CD1c-positive myeloid dendritic cell (primary cell): ENCODE measurements at regions not wholly inside any gene's neighbourhood (a gene's known extent, or its start where the extent isn't known, plus 50 kb on each side); places are given as distances from the start of the nearest gene placed in this dataset.
"Not testable (repeated sequence)": the region's sequence is repeated elsewhere in the genome, so short reads cannot be mapped to it uniquely, and the experiment has no call there.

Experiments
- DNase-seq: peaks from one replicate; pipeline ENCODE4 v3.0.0-alpha.2; 2016; ENCODE audit errors: extremely low spot score

DNA sequence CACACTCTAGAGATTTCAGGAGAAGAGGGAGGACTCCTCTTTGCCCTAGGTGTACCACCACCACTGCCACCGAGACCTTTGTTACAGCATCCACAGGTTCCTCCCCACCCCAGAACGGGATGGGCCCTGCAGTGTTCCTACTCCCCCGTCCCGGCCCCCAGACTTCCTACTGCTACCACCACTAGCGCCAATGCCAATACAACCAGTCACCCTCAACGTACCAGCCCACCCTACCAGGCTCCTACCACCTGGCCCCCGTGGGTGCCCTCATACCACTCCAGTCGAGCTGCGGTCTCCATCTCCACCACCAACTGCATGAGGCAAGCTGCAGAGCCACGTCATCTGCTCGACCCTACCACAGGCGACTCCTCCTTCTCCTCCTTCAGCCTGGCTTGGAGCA, 437.1 kb upstream of the ZNF337 start:
- not testable (repeated sequence) for DNase-seq

DNA sequence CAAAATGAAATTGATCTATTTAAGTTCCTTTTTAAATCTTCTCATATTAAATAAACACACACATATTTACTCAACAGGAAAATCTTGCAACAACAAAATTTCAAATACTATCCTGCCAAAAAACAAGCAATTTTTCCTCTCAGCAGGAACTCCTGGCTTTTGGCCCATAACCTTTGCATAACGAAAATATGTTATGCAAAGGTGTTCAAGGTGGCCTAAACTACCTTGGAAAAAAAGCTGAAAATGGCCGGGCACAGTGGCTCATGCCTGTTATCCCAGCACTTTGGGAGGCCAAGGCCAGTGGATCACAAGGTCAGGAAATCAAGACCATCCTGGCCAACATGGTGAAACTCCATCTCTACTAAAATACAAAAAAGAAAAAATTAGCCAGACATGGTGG, 424.3 kb upstream of the ZNF337 start:
- DNase-seq: not testable (repeated sequence)

DNA sequence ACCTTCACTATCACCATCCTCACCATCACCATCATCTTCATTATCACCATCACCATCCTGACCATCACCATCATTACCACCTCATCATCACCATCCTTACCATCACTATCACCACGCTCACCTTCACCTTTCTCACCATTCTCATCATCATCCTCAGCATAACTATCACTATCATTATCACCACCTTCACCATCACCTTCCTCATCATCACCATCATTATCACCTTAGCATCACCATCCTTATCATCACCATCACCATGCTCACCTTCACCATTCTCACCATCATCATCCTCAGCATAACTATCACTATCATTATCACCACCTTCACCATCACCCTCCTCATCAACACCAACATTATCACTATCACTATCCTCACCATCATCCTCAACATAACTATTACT, 397.8 kb upstream of the ZNF337 start:
- not testable (repeated sequence) for DNase-seq

DNA sequence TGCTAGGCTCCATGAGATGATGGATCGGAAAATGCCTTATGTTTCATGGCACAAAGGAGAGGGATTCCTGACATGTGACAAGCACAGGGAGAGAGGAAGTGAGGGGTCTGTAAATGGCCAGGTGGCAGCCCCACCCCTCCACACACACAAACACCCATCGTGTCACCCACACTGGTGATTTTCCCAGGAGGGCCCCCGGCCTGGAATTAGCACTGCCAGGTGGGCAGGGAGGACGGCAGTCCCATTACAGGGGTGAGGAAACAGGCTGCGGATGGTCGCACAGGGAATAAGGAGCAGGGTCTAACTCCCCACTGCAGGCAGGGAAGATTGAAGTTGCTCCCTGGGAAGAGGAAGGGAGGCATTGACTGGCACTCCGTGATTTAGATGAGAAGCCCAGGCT, 395.3 kb upstream of the ZNF337 start:
- DNase-seq: not testable (repeated sequence)

DNA sequence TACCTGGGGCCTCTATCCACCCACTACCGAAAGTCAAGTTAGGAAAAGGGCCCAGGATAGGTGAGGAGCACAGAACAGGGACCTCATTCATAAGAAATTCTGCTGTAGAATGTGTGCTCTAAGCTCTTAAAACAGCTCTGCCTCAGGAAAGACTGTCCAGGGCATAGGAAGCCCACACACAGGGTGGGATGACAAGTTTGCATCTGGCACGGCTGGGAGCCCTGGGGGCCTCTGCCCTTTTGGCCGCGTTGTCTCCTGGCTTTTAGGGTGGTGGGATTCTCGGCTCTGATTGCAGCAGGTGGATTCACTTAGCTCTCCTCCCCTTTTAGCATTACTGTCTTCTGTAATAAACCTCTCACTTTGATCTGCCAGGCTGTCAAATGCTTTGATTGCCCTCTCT, 389.5 kb upstream of the ZNF337 start:
- DNase-seq: not testable (repeated sequence)

DNA sequence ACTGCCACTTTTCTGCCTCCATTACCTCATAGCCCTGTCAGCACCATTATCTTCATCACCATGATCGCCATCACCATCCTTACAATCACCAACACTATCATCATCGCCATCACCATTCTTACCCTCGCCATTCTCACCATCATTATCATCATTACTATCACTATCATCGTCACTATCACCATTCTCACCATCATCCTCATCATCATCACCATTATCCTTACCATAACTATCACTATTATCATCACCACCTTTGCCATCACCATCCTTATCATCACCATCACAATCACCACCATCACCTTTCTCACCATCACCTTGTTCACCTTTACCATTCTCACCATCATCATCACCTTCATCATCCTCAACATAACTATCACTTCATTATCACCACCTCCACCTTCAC, 377.3 kb upstream of the ZNF337 start:
- not testable (repeated sequence) for DNase-seq

DNA sequence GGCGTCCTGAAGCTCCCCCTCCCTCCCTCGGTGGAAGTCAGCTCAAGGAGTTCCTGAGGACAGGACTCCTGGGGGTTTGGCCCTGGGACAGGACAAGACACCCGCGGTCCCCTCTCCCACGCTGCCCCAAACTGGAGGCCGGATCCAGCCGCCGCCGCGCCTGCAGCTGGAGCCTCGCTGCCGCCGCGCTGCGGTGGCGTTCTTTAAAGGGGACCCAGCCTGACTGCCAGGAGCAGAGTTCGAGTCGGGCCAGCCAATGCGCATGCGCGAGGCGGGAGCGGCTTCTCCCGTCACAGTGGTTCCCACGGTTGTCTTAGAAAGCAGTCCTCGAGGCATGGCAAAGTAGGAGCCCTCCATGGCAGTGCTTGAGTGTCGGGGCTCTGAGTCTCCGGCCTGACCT, 362.7 kb upstream of the ZNF337 start:
- not testable (repeated sequence) for DNase-seq

DNA sequence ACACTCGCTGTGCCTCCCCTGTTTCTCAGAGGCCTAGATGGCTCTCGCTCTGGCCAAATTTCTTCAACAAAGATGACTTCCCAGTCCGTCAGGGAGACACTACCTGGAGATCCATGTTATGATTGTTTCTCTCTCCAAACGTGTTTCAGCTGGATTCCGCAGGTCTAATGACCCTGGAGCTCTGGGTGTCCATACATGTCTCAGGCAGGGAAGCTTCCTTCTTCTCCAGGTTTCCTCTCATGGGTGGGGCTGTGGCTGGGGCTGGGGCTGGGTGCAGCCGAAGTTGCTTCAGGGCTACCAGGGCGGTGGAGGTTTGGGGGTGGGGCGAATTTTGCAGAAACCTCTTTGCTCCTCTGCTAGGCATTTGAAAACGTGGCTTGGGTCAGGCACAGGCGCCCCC, 361.8 kb upstream of the ZNF337 start:
- DNase-seq: not testable (repeated sequence)

DNA sequence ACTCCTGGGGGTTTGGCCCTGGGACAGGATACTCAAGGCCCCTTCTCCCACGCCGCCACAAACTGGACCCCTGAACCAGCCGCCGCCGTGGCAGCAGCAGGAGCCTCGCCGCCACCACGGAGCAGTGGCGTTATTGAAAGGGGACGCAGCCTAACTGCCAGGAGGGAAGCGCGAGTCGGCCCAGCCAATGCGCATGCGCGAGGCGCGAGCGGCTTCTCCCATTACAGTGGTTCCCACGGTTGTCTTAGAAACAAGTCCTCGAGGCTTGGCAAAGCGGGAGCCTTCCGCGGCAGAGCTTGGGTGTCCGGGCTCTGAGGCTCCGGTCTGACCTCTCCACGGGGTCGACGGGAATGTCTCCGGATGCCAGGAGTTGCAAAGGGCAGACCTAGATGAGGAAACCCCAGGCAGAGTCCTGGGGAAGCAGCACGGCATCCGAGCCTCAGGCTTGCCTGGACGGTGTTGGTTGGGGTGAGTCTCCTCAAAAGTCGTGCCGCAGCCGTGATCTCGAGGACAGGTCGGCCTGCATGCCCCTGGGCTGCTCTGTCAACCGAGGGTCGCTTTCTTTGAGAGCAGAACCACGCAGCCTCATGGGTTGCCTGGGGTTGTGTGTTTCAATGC, 360.6 kb upstream of the ZNF337 start:
- not testable (repeated sequence) for DNase-seq

DNA sequence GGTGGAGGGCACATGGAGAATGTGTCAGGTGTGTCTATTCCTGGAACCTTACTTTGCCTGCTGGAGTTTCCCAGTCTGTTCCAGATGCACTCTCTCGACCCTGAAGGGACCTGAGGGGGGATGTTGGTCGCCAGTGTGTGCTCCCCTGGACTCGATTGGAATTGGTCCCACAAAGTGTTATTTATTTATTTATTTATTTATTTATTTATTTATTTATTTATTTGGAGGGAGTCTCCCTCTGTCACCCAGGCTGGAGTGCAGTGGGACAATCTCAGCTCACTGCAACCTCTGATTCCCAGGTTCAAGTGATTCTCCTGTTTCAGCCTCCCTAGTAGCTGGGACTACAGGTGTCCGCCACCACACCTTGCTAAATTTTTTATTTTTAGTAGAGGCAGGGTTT, 329.1 kb upstream of the ZNF337 start:
- DNase-seq: not testable (repeated sequence)

DNA sequence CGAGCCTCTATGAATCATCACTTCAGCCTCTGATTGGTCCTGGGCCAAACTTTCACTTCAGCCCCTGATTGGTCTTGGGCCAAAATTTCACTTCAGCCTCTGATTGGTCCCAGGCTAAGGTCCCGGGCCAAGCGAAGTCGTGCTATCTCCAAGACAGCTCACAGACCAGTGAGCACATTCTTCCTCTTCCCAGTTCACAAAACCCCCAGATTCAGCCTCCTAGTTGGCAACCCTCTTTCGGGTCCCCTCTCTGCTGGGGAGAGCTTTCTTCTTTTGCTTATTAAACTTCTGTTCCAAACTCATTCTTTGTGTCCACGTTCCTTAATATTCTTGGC, 314.3 kb upstream of the ZNF337 start:
- not testable (repeated sequence) for DNase-seq

DNA sequence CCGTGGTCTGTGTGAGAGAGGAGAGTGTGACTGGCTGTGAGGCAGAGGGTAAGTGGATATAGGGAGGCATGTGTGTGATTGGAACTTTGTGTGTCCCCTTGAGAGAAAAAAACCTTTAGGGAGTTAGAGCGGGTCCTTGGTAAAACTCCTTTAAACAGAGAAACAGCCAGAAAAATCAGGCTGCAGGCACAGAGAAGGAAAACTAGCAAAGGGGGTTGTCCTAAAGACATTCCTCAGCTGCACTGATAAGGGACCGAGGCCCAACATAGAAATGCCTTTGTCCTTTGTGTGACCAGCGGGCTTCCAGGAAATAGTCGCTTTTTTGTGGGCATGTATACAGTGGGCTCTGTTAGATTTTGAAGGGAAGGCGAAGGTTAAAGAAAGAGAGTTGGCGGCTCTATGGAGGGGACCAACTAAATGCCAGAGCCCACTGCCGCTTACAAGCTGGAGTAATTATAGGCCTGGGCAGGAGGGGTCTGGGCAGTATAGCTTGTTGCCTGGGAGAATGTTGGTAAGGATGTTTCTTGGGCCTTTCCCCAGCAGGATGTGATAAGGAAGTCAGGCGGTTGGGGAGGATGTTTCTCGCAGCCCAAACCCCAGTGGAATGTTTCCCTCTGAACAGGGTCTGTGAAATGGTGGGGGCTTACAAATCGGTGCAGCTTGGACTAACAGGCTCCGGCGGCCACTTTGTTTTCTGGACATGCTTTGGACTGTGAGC, 313.7 kb upstream of the ZNF337 start:
- DNase-seq: not testable (repeated sequence)

DNA sequence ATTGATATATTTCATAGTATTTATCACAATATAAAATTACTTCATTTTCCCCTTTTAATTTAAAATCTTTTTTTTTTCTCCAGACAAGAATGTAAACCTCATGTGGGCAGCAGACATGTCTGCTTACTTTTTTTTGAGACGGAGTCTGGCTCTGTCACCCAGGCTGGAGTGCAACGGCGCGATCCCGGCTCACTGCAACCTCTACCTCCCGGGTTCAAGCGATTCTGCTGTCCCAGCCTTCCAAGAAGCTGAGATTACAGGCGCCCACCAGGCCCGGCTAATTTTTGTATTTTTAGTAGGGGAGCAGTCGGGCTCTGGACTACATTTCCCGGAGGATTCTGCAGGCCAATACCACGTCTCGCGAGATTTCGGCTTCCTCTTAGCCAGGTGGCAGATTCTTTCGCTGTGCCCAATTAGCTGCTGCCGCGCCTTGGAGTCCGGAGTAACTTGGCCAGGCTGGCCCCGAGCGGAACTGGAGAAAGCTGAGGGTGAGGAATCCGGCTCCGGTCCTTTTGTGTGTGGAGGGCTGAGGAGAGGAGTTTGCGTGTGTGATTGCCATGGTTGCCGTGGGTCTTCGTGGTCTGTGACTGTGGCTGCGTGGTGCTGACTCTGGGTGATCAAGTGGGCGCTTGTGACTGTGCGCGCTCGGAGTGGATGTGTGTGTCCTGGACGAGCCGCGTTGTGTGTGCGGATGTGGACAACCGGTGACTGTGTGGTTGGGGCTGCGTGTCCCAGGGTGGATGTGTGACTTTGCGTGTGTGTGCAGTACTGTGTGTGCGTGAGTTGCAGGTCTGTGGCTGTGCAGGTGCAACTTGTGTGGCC, 313.0 kb upstream of the ZNF337 start:
- peak; percentile 85 for DNase-seq

DNA sequence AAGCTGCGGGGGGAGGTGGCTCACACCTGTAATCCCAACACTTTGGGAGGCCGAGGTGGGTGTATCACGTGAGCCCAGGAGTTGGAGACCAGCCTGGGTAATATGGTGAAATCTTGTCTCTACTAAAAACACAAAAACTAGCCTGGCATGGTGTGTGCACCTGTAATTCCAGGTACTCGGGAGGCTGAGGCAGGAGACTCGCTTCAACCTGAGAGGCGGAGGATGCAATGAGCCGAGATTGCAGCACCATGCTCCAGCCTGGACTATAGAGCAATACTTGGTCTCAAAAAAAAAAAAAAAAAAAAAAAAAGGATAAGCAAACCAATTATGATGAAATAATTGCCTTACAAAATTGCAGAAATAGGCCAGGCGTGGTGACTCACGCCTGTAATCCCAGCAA, 311.4 kb upstream of the ZNF337 start:
- DNase-seq: not testable (repeated sequence)

DNA sequence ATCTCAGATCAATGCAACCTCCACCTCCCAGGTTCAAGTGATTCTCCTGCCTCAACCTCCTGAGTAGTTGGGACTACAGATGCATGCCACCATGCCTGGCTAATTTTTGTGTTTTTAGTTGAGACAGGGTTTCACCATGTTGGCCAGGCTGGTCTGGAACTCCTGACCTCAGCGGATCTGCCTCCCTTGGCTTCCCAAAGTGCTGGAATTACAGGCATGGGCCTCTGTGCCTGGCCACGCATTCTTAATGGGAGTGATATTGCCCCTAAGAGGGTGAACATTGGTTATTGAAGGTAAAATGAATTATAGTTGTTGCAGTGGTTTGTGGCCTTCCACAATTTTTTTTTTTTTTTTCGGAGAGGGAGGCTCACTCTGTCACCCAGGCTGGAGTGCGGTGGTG, 309.5 kb upstream of the ZNF337 start:
- not testable (repeated sequence) for DNase-seq

DNA sequence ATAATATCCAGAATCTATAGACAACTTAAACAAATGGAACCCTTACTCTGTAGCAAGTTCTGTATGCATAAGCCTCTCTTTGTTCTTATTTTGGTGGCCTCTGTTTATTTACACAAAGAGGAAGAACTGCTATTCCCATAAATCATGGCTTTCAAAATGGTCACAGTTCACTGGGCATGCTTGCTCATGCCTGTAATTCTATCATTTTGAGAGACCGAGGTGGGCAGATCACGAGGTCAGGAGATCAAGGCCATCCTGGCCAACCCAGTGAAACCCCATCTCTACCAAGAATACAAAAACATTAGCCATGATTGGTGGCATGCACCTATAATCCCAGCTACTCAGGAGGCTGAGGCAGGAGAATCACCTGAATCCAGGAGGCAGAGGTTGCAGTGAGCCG, 307.3 kb upstream of the ZNF337 start:
- not testable (repeated sequence) for DNase-seq

DNA sequence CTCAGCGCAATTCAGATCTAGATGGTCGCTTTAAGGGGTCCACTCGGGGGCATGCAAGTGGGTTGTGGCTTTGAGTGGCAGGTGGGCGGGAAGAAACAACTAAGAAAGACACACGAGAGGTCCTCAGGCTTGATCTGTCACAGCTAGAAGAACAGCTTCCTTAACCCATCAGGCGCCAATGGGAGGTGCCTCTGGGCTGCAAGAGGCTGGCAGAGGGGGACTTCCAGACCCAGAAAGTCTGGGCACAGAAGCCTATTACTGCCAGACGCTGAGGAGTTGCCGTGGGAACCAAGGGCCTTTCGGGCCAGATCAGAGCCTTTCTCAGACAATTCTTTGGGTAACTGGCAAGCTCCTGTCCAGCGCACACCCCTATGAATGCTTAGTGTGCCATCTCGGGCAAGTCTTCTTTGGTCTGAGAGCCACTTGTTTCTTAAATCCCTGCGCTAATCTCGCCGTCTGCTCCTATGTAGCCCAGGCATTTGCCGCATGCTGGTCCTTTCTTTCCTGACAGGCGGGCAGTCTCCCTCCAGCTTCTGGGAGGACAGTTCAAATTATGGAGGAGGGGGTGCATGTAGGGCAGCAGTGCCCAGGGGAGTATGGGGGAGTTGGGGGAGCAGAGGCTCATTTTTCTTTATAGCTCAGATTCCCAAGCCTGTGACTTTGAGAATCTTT, 300.9 kb upstream of the ZNF337 start:
- DNase-seq: not testable (repeated sequence)

DNA sequence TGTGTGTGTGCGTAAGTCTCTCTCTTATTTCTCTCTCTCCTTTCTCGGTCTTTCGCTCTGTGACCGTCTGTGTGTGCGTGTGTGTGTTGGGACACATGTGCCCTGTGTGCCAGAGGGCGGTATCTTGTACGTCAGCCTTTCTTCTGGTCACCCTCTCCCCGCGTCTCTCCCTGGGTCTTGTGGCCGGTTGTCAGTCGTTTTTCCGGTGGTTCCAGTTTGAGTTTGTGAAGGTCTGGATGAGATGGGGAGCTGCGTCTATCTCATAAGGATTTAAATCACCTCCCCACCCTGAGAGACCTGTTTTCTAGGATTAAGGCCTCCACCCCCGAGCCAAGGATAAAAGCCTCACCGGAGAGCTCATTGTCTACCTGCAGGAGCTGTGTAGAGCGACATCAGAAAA, 295.5 kb upstream of the ZNF337 start:
- DNase-seq: no peak

DNA sequence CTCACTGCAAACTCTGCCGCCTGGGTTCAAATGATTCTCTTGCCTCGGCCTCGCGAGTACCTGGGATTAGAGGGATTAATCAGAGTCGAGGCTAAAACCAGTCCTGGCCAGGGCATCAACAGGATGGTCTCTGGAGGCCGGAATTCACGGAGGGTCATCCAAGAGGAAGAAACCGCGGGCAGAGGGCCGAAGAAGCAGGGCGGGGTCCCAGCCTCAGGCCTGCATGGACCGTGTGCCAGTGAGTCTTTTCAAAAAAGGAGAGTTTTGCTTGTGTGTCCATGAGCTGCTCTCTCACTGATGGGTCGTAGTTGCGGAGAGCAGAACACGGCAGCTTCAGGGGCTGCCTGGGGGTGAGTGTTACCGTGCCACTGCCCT, 295.1 kb upstream of the ZNF337 start:
- DNase-seq: no peak

DNA sequence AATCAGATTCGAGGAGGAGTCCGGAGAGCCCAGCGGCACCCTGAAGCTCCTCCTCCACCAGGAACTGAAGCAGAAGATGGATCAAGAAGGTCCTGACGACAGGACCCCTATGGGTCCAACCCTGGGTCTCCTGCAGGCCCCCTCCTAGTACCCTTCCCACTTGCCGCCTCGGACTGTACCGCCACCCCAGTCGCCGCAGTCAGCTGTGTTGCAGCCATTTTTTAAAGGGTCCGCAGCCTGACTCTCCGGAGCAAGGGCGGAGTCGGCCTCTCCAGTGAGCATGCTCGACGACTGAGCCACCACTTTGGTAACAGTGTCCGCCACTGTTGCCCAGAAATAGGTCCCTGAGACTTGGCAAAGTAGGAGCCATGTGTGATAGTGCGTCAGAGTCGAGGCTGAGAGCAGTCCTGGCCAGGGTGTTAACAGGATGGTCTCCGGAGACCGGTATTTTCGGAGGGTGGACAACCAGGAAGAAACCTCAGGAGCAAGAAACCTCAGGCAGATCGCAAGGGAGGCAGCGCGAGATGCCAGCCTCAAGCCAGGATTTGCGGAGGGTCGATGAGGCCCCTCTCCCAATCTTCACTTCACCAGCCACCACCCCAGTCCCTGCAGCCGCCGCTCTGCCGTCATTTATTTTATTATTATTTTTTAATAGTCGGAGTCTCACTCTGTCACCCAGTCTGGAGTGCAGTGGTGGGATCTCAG, 294.6 kb upstream of the ZNF337 start:
- no peak for DNase-seq

DNA sequence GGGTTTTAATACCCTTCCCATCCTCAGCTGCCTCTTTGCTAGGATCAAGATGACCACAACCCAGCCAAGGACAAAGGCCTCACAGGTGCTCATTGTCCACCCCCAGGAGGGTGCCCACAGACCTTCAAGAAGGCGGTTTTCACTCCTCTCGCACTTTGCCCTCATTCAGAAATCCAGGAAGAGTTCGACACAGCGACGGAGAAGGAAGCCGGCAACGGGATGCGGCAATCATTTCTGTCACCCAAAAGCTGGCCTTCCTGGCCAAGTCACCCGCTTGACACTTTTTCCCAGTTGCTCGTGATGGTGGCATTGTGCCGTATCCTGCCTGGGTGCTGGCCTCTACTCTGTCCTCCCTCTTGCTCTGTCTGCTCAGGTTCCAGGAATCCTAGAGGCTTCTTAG, 293.0 kb upstream of the ZNF337 start:
- not testable (repeated sequence) for DNase-seq

DNA sequence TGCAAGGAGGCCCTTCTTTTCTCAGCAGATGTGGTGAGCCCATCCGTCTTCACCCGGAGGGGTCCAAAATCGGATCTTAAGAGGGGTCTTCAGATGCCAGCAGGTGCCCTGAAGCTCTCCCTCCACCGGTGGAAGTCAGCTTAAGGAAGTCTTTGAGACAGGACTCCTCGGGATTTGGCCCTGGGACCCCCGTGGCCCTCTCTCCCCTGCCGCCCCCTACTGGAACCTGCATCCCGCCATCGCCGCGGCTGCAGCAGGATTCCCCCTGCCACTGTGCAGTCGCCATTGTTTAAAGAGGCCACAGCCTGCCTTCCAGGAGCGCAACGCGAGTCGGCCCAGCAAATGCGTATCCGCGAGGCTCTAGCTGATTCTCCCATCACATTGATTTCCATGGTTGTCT, 292.5 kb upstream of the ZNF337 start:
- DNase-seq: no peak
